UCSD-AML1 (cell line): ENCODE measurements at regions not wholly inside any gene's neighbourhood (a gene's known extent, or its start where the extent isn't known, plus 50 kb on each side); places are given as distances from the start of the nearest gene placed in this dataset.

Experiments
- DNase-seq: peaks from one replicate; lab custom pipeline; 2025; ENCODE audit not compliant: unreplicated experiment; lab: John Stamatoyannopoulos, UW

GRCh38 chr5:2460098-2460497 is 291.4 kb downstream of the IRX2 start:
- DNase-seq: no peak

GRCh38 chr5:2459251-2459650 is 292.2 kb downstream of the IRX2 start:
- no peak for DNase-seq

- DNase-seq: no peak
Observed at GRCh38 chr5:2455878-2456277, 295.6 kb downstream of the IRX2 start.

- DNase-seq: no peak
Observed at GRCh38 chr5:2454876-2455275, 296.6 kb downstream of the IRX2 start.

- no peak for DNase-seq
Observed at GRCh38 chr5:2453781-2454180, 297.7 kb downstream of the IRX2 start.

GRCh38 chr5:2451100-2451499 is 300.4 kb downstream of the IRX2 start:
- DNase-seq: no peak

- no peak for DNase-seq
Observed at GRCh38 chr5:2442496-2443354, 308.8 kb downstream of the IRX2 start.

- no peak for DNase-seq
Observed at GRCh38 chr5:2441495-2442180, 309.8 kb downstream of the IRX2 start.

- no peak for DNase-seq
Observed at GRCh38 chr5:2439608-2440007, 311.9 kb downstream of the IRX2 start.

- no peak for DNase-seq
Observed at GRCh38 chr5:2433086-2433485, 318.4 kb downstream of the IRX2 start.

- no peak for DNase-seq
Observed at GRCh38 chr5:2432076-2432920, 319.2 kb downstream of the IRX2 start.

- no peak for DNase-seq
Observed at GRCh38 chr5:2430606-2431005, 320.9 kb downstream of the IRX2 start.

- no peak for DNase-seq
Observed at GRCh38 chr5:2427983-2428382, 323.5 kb downstream of the IRX2 start.

- DNase-seq: no peak
Observed at GRCh38 chr5:2423634-2424033, 327.8 kb downstream of the IRX2 start.

GRCh38 chr5:2417301-2417700 is 334.2 kb downstream of the IRX2 start:
- no peak for DNase-seq

GRCh38 chr5:2415678-2416077 is 335.8 kb downstream of the IRX2 start:
- DNase-seq: no peak

GRCh38 chr5:2410451-2410850 is 341.0 kb downstream of the IRX2 start:
- DNase-seq: no peak

GRCh38 chr5:2403296-2403695 is 348.2 kb downstream of the IRX2 start:
- no peak for DNase-seq

- DNase-seq: no peak
Observed at GRCh38 chr5:2399804-2400203, 351.7 kb downstream of the IRX2 start.

GRCh38 chr5:2399096-2399495 is 352.4 kb downstream of the IRX2 start:
- no peak for DNase-seq

GRCh38 chr5:2393556-2393955 is 357.9 kb downstream of the IRX2 start:
- no peak for DNase-seq

- DNase-seq: no peak
Observed at GRCh38 chr5:2391566-2391965, 359.9 kb downstream of the IRX2 start.
